ENCODE measurements at regions not wholly inside any gene's neighbourhood (a gene's known extent, or its start where the extent isn't known, plus 50 kb on each side); places are given as distances from the start of the nearest gene placed in this dataset.

DNA sequence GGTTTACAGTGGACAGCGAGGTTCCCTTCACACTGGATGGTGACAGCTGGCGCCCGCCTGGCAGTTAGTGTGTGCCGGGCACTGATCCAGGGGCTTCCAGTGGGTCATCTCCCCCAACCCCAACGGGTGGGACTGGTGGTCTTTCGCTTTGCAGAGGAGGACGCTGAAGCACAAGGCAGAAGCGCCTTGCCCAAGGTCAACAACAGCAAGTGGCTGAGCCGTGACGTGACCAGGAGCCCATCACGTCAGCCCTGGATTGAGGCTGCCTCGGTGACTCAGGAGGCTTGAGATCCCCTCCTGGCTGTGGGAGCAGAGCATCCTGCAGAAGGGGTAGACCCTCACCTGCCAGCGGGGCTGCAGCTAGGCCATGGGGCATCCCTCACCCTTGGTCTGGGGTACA, 215.3 kb downstream of the RBFOX3 start:
- TF ChIP-seq, protein P1, sequence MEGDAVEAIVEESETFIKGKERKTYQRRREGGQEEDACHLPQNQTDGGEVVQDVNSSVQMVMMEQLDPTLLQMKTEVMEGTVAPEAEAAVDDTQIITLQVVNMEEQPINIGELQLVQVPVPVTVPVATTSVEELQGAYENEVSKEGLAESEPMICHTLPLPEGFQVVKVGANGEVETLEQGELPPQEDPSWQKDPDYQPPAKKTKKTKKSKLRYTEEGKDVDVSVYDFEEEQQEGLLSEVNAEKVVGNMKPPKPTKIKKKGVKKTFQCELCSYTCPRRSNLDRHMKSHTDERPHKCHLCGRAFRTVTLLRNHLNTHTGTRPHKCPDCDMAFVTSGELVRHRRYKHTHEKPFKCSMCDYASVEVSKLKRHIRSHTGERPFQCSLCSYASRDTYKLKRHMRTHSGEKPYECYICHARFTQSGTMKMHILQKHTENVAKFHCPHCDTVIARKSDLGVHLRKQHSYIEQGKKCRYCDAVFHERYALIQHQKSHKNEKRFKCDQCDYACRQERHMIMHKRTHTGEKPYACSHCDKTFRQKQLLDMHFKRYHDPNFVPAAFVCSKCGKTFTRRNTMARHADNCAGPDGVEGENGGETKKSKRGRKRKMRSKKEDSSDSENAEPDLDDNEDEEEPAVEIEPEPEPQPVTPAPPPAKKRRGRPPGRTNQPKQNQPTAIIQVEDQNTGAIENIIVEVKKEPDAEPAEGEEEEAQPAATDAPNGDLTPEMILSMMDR (IDR thresholded peaks at IDR 0.05 in 2 of 3, conservative IDR thresholded peaks at IDR 0.05 in 1 of 3; ENCODE audit: borderline replicate concordance in 1 of 3, insufficient read depth in 1 of 3, low read depth in 2 of 3, low read length in 2 of 3) = no peak
- TF ChIP-seq POLR2A (IDR thresholded peaks at IDR 0.05; ENCODE audit: borderline replicate concordance, extremely low read depth, insufficient read depth, insufficient read length) = no peak
- TF ChIP-seq, protein P2, sequence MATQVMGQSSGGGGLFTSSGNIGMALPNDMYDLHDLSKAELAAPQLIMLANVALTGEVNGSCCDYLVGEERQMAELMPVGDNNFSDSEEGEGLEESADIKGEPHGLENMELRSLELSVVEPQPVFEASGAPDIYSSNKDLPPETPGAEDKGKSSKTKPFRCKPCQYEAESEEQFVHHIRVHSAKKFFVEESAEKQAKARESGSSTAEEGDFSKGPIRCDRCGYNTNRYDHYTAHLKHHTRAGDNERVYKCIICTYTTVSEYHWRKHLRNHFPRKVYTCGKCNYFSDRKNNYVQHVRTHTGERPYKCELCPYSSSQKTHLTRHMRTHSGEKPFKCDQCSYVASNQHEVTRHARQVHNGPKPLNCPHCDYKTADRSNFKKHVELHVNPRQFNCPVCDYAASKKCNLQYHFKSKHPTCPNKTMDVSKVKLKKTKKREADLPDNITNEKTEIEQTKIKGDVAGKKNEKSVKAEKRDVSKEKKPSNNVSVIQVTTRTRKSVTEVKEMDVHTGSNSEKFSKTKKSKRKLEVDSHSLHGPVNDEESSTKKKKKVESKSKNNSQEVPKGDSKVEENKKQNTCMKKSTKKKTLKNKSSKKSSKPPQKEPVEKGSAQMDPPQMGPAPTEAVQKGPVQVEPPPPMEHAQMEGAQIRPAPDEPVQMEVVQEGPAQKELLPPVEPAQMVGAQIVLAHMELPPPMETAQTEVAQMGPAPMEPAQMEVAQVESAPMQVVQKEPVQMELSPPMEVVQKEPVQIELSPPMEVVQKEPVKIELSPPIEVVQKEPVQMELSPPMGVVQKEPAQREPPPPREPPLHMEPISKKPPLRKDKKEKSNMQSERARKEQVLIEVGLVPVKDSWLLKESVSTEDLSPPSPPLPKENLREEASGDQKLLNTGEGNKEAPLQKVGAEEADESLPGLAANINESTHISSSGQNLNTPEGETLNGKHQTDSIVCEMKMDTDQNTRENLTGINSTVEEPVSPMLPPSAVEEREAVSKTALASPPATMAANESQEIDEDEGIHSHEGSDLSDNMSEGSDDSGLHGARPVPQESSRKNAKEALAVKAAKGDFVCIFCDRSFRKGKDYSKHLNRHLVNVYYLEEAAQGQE (IDR thresholded peaks at IDR 0.05; ENCODE audit: low read depth) = no peak
- no peak for TF ChIP-seq RAD21 (IDR thresholded peaks at IDR 0.05; ENCODE audit: low read depth)
- TF ChIP-seq ZNF274 (IDR thresholded peaks at IDR 0.05; ENCODE audit: low read depth, low read length) = no peak
- TF ChIP-seq JUND (IDR thresholded peaks at IDR 0.05) = no peak
- no peak for TF ChIP-seq EGR1 (IDR thresholded peaks at IDR 0.05; ENCODE audit: low read depth)
- TF ChIP-seq POLR2AphosphoS5 (IDR thresholded peaks at IDR 0.05; ENCODE audit: low read depth, low read length) = no peak
- TF ChIP-seq SRF (IDR thresholded peaks at IDR 0.05; ENCODE audit: low read depth) = no peak
- TF ChIP-seq, protein P3, sequence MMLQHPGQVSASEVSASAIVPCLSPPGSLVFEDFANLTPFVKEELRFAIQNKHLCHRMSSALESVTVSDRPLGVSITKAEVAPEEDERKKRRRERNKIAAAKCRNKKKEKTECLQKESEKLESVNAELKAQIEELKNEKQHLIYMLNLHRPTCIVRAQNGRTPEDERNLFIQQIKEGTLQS (IDR thresholded peaks at IDR 0.05) = no peak
- no peak for TF ChIP-seq SP1 (IDR thresholded peaks at IDR 0.05; ENCODE audit: low read depth)
- TF ChIP-seq TCF7L2 (IDR thresholded peaks at IDR 0.05; ENCODE audit: borderline replicate concordance, extremely low read depth, insufficient read depth, insufficient read length) = no peak
- TF ChIP-seq, protein P4, sequence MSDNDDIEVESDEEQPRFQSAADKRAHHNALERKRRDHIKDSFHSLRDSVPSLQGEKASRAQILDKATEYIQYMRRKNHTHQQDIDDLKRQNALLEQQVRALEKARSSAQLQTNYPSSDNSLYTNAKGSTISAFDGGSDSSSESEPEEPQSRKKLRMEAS (IDR thresholded peaks at IDR 0.05) = no peak
- no peak for TF ChIP-seq CEBPB (IDR thresholded peaks at IDR 0.05; ENCODE audit: low read depth)
